ENCODE measurements at regions not wholly inside any gene's neighbourhood (a gene's known extent, or its start where the extent isn't known, plus 50 kb on each side); places are given as distances from the start of the nearest gene placed in this dataset.
A peak's percentile ranks its signal among the peaks of the same experiment; 100 is the strongest.

GRCh38 chr2:41967476-41968181, 80.2 kb upstream of the PKDCC start:
- no peak for DNase-seq (ENCODE audit: low read depth)

GRCh38 chr2:41968182-41968578, 79.6 kb upstream of the PKDCC start:
- DNase-seq (ENCODE audit: low read depth) = no peak

- no peak for DNase-seq (ENCODE audit: low read depth)
Observed at GRCh38 chr2:41970988-41971660, 76.7 kb upstream of the PKDCC start.

- DNase-seq (ENCODE audit: low read depth) = no peak
Observed at GRCh38 chr2:41972179-41972578, 75.6 kb upstream of the PKDCC start.

- DNase-seq (ENCODE audit: low read depth) = no peak
Observed at GRCh38 chr2:41972819-41973218, 75.0 kb upstream of the PKDCC start.

GRCh38 chr2:41973871-41974270, 74.0 kb upstream of the PKDCC start:
- peak; percentile 73 for DNase-seq (ENCODE audit: low read depth)

- no peak for DNase-seq (ENCODE audit: low read depth)
Observed at GRCh38 chr2:41981417-41981816, 66.4 kb upstream of the PKDCC start.

- no peak for DNase-seq (ENCODE audit: low read depth)
Observed at GRCh38 chr2:41985573-41986095, 62.2 kb upstream of the PKDCC start.

- no peak for DNase-seq (ENCODE audit: low read depth)
Observed at GRCh38 chr2:41989501-41990180, 58.2 kb upstream of the PKDCC start.

GRCh38 chr2:41990245-41990644, 57.6 kb upstream of the PKDCC start:
- no peak for DNase-seq (ENCODE audit: low read depth)

GRCh38 chr2:41990688-41991087, 57.1 kb upstream of the PKDCC start:
- DNase-seq (ENCODE audit: low read depth) = no peak

GRCh38 chr2:41992056-41992642, 55.7 kb upstream of the PKDCC start:
- DNase-seq (ENCODE audit: low read depth) = no peak

- DNase-seq (ENCODE audit: low read depth) = no peak
Observed at GRCh38 chr2:41992671-41993434, 55.0 kb upstream of the PKDCC start.

GRCh38 chr2:41993435-41993925, 54.3 kb upstream of the PKDCC start:
- peak; percentile 35 for DNase-seq (ENCODE audit: low read depth)

- peak; percentile 24 for DNase-seq (ENCODE audit: low read depth)
Observed at GRCh38 chr2:41994233-41994637, 53.6 kb upstream of the PKDCC start.

GRCh38 chr2:41994661-41995060, 53.2 kb upstream of the PKDCC start:
- no peak for DNase-seq (ENCODE audit: low read depth)

GRCh38 chr2:41997561-41997960, 50.3 kb upstream of the PKDCC start:
- no peak for DNase-seq (ENCODE audit: low read depth)
